Cerebellar cortex (tissue), 1 donor: ENCODE measurements at regions not wholly inside any gene's neighbourhood (a gene's known extent, or its start where the extent isn't known, plus 50 kb on each side); places are given as distances from the start of the nearest gene placed in this dataset.
"Not testable (repeated sequence)": the region's sequence is repeated elsewhere in the genome, so short reads cannot be mapped to it uniquely, and the experiment has no call there.

Experiments used
- DNase-seq: peaks from one replicate; pipeline ENCODE4 v3.0.0-alpha.2; 2015; ENCODE audit warnings: low spot score

- no peak for DNase-seq
These were observed 1002.6 kb downstream of the GALC start for GRCh38 chr14:86990396-86990795.

GRCh38 chr14:86989285-86989684, 1003.7 kb downstream of the GALC start:
- no peak for DNase-seq

- DNase-seq, result no peak
These were observed 1005.0 kb downstream of the GALC start for GRCh38 chr14:86987966-86988365.

GRCh38 chr14:86973177-86973576, 1019.8 kb downstream of the GALC start:
- DNase-seq, result no peak

- DNase-seq, result no peak
These were observed 1021.7 kb downstream of the GALC start for GRCh38 chr14:86971292-86971691.

- no peak for DNase-seq
These were observed 1031.8 kb downstream of the GALC start for GRCh38 chr14:86961106-86961716.

GRCh38 chr14:86955771-86956354, 1037.1 kb downstream of the GALC start:
- DNase-seq, result no peak

GRCh38 chr14:86954623-86955022, 1038.4 kb downstream of the GALC start:
- DNase-seq, result no peak

- DNase-seq, result no peak
These were observed 1046.5 kb downstream of the GALC start for GRCh38 chr14:86946446-86946845.

GRCh38 chr14:86944434-86944833, 1048.5 kb downstream of the GALC start:
- DNase-seq, result no peak

GRCh38 chr14:86943391-86944365, 1049.3 kb downstream of the GALC start:
- DNase-seq, result no peak

GRCh38 chr14:86942936-86943335, 1050.0 kb downstream of the GALC start:
- DNase-seq, result no peak

GRCh38 chr14:86940106-86940505, 1052.9 kb downstream of the GALC start:
- DNase-seq, result no peak

- DNase-seq, result no peak
These were observed 1054.7 kb downstream of the GALC start for GRCh38 chr14:86938320-86938719.

GRCh38 chr14:86936556-86936955, 1056.4 kb downstream of the GALC start:
- DNase-seq, result no peak

GRCh38 chr14:86935241-86935885, 1057.6 kb downstream of the GALC start:
- no peak for DNase-seq

- no peak for DNase-seq
These were observed 1058.9 kb downstream of the GALC start for GRCh38 chr14:86933958-86934595.

GRCh38 chr14:86933460-86933859, 1059.5 kb downstream of the GALC start:
- DNase-seq, result no peak

- DNase-seq, result no peak
These were observed 1077.6 kb downstream of the GALC start for GRCh38 chr14:86915406-86915805.

- DNase-seq, result no peak
These were observed 1080.3 kb downstream of the GALC start for GRCh38 chr14:86912709-86913108.

GRCh38 chr14:86911486-86911885, 1081.5 kb downstream of the GALC start:
- no peak for DNase-seq

GRCh38 chr14:86905386-86905926, 1087.5 kb downstream of the GALC start:
- not testable (repeated sequence) for DNase-seq
